OCI-LY3 (cell line): ENCODE measurements at regions not wholly inside any gene's neighbourhood (a gene's known extent, or its start where the extent isn't known, plus 50 kb on each side); places are given as distances from the start of the nearest gene placed in this dataset.

ENCODE experiments used
- CTCF ChIP-seq: fragments of 200-600, 300-600 bp; sonication (generic); IDR thresholded peaks from 2 replicates; pipeline ENCODE4 v1.5.1; 2014; ENCODE audit warnings: antibody characterized with exemption, low read length, low read depth
- EZH2phosphoT487 ChIP-seq: fragments of 200-600 bp; shearing (Covaris generic); IDR thresholded peaks from 2 replicates; pipeline ENCODE4 v1.6.1; 2018; ENCODE audit warnings: antibody characterized with exemption, mixed run types, low read depth

DNA sequence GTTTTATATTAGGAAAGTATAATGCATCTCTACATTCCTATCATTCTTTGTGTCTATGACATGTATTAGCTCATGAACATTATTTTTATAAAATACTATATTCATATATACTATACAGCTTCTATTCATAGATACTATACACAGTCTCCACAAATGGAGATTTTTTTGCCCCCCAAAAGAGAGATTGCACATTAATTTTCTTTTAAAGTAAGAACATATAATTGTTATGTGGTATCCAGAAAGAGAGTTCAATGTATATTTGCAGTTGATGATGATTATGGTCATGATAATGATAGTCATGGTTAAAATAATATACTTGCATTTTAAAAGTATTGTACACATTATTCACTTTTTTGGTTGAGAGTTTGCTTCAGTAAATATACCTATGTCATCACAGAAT, 445.3 kb downstream of the DSC3 start:
- TF ChIP-seq CTCF (no peak), EZH2phosphoT487 (no peak)
